GM18508 (cell line): ENCODE measurements at regions not wholly inside any gene's neighbourhood (a gene's known extent, or its start where the extent isn't known, plus 50 kb on each side); places are given as distances from the start of the nearest gene placed in this dataset.
"Not testable (repeated sequence)": the region's sequence is repeated elsewhere in the genome, so short reads cannot be mapped to it uniquely, and the experiment has no call there.

ENCODE experiments used
- ATAC-seq: cut with Tn5 transposase; IDR thresholded peaks from one replicate; pipeline ENCODE4 v1.9.1; 2021; ENCODE audit warnings: moderate number of reproducible peaks; ENCODE audit not compliant: insufficient read depth, unreplicated experiment

DNA sequence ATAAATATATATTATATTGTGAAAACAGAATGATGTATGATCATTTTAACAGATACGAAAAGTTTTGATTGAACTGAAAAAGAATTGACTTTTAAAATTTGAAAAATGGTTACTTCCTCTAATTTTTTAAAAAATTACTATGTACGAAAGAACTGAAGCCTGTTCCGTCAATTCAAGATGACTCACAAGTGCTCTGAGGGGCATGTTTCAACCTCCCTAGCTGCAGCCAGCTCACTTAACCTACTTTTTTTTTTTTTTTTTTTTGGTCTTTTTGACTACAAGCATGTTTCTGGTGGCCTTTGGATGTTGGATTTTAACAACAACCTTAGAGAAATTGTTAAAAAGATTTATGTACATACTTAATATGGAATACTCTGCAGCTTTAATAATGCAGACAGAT, 1139.3 kb downstream of the DIAPH3 start:
- no peak for ATAC-seq

DNA sequence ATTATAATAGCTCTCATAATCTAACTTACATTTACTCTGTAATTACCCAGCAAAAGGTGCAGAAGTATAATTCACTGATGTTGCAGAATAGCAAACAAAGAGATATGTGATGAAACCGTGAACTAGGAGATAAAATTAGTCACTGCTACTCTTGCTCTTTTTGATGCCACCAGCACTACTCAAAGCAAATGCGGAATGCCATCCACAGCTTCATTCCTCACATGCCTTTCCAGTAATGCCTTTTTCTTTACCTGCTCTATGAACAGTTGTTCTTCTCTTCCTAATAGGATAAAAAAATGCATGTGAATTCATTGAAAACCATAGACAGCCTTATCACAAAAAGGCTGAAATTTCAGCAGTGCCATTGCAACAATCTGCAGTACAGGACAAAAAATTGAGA, 1129.5 kb downstream of the DIAPH3 start:
- ATAC-seq, result no peak

DNA sequence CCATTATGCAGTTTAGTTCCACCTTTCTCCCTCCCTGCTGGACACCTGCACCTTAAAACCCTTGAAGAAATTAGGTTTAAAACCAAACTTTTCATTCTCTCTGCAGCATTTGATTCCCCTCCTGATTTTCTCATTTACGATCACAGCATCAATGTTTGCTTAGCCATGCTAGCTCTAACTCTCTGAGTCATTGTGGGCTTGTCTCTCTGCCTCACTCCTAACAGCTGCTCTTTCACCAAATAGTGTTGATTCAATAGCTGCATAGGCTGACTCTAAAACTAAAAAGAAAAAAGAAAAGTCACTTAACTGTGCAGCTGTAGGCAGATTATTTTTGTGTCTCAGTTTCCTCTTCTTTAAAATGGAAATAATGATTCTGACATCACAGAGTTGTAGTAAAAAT, 1124.9 kb downstream of the DIAPH3 start:
- no peak for ATAC-seq

DNA sequence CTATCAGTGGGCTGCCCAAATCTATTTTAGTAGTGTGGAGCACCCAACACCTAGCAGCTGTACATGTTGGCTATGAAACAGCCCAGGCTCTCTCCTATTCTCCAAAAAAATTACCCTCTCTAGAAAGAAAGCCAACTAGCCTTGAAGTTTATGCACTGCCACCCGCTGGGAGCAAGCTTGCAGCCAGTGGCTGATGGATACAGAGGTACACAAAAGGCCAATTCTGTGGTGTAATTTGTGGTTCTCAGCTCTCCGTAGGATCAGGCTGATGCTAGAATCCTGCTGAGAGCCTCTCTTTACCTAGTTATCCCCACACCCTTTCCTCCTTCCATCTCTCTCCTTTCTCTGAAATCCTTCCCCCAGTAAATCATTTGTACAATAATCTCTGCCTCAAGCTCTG, 1120.7 kb downstream of the DIAPH3 start:
- no peak for ATAC-seq

DNA sequence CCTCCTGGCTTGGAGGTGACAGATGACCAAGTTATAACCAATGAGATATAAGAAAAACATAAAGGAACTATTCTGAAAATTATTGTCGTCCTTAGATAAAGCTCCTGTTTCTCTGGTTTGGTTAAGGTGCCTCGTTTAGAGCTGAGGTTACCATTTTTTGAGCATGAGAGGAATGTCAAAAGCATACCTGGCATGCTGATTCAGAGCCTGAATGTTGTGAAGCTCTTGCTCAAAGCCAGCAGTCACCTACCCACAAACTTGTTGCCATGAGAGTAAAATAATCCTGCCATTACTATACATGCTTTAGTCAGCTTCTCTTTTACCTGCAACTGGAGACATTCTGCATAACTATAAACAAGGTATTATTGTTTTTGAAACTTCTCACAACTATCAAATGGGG, 1116.2 kb downstream of the DIAPH3 start:
- ATAC-seq, result no peak

DNA sequence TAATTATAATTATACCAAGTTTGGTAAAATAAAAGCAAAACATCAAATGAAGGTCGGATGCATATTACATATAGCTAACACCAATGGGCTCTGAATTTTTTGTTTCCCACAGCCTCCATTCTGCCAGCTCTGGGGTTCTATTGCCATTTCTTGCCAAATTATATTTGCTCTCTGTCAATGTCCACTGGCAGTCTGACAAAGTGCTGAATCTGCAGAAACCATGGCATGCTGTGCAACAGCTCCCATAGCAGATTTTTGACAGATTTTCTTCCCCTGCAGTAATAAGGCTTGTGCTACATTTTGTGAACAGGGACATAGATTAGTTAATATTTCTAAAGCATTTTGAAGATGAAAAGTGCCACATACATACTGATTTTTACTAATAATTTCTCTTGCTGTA, 1102.1 kb downstream of the DIAPH3 start:
- no peak for ATAC-seq

DNA sequence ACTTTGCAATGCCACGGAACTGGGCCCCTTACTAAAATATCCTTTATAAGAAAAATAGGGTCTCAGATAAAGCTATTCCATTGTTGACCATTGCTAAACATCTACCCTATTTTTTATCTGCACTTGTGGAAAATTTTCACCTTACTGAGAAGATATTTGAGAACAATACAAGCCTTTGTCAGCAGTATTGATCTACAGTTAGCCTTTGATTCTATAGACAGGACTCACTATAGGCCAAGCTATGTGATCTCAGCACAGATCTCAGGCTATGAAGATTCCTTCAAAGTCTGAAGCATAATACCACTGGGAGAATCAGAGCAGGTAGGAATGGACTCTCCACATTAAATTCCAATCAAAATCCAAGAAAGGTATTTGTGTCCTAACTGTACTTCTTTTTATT, 1099.7 kb downstream of the DIAPH3 start:
- ATAC-seq, result no peak

DNA sequence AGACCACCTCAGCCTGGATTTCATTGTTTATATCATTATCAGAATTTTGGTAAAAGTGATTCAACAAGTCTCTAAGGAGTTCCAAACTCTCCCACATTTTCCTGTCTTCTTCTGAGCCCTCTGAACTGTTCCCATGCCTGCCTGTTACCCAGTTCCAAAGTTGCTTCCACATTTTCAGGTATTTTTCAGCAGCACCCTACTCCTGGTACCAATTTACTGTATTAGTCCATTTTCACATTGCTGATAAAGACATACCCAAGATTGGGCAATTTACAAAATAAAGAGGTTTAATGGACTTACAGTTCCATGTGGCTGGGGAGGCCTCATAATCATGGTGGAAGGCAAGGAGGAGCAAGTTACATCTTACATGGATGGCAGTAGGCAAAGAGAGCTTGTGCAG, 1087.3 kb downstream of the DIAPH3 start:
- ATAC-seq, result not testable (repeated sequence)

DNA sequence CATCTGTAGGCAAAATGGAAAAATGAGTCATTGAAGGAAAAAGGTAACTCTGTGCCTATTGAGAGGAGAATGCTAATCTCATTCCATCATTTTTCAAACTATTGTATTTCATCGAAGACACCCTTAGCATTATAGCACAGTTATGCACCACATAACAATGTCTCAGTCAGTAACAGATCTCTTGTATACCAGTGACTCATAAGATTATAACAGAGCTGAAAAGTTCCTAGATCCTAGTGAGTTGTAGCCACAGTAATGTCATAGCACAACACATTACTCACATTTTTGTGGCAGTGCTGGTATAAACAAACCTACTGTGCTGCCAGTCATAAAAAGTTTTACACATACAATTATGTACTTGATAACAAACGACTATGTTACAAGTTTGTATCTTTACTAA, 1077.6 kb downstream of the DIAPH3 start:
- ATAC-seq, result no peak

DNA sequence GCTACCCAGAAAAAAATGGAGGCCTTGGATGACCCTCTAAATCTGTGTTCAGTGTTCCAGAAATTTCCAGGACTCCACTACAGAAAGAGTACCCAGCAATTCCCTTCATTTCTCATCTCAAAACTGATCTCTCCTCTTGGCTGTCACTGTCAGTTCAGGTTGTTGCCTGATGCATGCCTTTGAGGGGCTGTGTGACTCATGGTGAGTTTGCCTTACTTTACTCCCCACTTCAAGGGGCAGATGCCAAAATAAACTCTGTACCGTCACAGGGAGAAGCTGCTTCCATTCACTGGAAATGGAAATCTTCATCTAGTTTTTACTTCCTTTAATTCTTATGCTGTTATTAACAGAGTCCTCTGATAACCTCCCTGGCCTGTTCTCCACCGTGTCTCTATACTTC, 1075.0 kb downstream of the DIAPH3 start:
- ATAC-seq, result no peak

DNA sequence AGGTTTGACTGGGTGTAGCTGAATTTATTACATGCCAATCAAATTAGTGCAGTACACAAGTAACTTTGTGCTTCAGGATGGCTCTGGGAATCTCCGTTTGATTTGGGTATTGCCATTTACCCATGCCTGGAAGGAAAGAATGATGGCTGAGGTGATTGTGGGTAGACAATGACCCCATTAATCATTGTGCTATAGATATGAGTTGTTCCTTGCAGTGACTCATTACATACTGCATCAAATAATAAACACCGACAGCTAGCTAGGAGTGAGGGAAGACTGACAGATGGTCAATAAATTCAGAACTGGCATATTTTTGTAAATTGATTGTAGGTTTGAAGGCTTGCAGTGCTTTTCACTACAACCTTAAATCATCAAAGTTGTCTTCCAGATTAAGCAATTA, 1069.5 kb downstream of the DIAPH3 start:
- no peak for ATAC-seq

DNA sequence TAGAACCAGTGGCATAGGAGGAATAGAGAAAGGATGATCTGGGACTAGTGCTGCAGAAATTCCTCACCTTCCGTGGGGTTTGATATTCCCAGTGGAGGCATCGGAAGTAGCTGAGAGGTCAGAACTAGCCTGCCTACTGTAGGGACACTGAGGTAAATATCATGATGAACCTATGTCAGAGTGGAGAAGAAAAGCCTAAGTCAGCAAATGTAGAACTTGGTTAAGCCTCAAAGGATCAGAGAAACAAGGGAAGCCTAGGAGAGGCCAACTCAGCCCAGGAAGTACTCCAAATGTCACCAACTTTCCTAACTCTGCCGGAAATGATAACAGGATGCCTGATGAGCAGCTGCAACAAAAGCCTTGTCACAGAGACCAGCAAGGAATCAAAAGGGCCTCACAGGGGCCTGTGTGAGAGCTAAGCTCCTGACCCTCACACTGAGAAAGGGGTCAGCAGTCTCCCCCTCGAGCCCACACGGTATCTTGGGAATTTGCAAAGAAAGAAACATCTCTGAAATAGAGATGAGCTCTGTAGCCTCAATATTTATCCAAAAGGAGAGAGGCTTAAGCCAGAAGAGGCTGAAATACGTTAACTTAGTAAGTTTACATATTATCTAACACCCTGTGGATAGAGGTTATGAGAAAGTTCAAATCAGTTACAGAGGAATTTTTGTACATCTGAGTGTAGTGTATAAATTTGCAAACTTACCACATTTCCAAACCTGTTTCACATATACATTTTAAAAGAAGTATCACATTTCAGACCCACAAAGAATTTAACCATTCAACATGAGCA, 1064.3 kb downstream of the DIAPH3 start:
- no peak for ATAC-seq

DNA sequence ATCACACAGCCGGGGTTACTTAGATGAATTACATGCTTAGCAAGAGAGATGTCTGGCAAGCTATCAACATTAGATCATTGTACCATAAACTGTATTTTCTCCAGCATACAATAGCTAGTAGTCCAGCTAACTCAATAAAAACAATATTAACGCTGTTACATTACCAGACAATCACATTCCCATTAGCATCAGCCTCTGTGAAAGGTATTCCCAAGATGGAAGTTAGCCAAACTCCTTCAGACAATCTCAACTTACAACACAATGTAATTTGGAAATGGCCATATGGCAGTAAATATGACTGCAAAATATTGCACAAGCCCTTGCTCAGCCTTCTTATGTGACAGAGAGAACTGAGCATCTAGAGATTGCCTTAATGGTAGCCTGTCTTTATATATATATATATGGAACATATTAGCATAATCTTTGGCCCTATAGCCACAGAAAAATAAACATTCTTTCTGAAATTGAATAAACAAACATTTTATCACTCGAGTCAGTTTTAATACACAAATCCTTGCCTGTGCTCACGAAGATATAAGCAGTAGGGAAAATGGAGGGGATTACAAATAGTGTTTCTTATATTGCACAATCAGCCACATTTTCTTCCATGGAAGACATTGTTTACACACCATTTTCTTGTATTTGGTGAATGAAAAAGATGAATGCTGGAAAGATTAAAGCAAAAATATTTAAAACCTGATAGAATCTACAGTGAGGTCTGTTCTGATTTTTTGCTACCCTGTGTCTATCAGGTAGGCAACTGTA, 1060.5 kb downstream of the DIAPH3 start:
- ATAC-seq, result no peak

DNA sequence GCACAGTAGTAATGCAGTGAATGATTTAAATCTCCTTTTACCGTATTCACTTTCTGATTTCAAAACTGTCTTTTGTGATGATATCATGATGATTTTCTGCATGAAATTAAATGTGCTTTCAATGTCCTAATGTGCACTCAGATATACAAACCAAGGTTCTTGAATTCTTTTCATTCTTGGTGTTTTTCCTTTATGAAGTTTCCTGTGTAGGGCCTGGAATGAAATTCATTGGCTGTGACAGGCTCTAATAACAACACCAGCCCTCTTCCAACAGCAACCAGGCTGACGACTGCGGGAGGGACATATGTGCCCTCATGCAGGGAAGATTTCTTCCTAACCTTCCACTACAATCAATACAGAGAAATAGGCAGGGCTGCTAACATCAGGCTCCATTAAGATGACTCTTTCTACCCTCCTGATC, 1052.0 kb downstream of the DIAPH3 start:
- ATAC-seq, result no peak

DNA sequence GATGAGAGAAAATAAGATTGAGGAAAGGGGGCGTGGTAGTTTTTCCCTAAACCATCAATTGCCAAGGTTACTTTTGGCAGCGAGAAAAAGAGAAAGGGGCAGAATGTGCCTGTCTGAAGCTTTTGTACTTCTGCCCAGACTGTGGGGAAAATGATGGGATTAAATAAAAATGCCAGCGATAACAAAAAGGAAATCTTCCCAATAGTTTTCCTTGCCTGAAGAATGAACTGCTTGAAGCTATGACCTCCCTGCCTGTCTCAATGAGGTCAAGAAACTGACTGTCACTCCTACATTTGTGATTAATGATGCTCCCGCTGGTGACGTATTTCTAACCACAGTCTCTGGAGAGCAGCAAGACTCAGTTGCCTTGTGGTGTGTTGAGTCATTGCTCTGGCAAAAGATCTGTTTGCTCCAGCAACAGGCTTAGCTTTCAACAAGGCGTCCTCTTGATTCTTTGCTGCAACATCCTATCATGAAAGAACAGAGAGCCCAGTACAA, 1051.5 kb downstream of the DIAPH3 start:
- no peak for ATAC-seq

DNA sequence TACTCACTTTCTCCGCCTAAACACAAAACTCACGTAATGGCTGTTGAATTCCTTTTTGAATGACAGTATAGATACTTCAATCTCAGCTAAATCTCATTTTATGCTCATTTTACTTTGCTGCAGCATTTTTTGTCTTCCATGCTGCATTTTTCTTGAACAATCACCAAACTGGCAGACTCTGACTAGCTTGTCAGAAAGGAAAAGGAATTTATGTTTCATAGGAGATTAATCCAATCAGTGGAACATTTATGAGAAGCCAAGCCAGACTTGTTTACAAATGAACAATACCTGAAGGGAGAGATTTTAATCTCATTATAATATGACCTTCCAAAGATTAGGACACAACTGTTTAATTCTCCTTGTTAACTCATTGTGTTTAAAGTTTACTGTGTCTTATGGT, 1044.3 kb downstream of the DIAPH3 start:
- ATAC-seq, result no peak

DNA sequence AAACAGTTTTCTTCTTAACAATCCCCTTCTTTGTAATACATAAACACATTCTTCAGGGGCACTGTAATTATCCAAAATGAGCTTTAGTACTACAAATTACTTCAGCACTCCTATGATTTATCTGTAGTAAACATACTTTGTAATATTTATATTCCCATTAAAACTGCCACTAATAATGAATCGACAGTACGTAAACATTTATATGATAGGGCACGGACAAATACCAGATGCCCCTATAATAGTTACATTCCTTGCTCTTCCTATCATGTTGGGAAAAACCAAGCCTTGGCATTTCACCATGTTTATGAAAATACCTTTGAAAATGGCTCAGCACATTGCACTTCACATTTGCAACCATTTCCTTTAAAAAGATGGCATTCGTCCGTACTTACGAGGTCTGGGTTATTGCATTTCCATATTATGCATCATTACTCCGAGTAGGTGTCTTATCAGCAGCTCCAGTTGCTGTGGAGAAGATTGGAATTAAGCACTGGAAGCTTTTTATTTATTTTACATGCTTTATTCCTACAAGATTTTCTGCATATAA, 1043.4 kb downstream of the DIAPH3 start:
- no peak for ATAC-seq

DNA sequence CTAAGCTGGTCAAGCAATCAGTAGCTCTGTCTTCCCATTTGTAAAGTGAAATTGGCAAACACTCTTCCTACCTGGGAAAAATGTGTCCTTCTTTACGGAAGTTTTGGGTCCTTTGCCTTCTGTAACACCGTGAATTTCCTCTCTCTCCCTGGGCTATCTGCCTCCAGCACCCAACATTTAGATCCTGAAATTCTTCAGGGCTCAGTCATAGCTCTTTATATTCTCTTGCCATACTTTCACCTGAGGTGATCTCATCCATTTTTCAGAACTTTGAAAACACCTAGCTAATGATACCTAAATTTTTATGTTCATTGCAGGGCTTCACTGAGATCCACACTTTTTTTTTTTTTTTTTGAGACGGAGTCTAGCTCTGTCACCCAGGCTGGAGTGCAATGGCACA, 1042.2 kb downstream of the DIAPH3 start:
- no peak for ATAC-seq

DNA sequence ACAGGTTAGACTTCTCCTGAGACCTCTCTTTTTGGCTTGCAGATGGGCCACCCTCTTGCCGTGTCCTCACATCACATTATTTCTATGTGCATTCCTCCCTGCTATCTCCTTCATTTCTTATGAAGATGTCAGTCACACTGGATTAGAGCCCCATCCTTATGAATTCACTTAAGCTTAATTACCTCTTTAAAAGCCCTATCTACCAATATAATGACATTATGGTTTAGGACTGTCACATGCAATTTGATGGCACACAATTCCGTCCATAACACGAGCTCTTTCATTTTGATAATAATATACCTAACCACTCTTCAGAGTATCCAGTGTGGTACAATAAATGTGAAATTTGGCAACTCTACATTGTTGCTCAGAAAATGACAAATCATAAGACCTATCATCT, 1037.3 kb downstream of the DIAPH3 start:
- ATAC-seq, result no peak

DNA sequence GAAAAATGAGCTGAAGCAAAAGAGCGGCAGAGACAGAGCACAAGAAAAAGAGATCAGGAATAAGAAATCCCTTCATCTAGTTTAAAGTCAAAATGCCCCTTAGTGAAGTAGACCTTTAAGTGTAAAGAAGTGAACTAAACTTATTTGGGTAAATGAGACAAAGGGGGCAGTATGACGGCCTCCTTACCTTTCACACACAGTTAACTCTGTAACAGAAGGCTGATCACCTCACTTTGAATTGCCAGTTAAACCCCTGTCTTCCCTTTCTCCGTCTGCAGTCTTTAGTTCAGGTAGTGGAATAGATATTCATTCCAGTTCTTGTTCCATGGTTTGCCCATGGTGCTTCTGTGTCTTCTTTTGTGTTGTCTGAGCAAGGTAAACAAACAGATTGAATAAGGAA, 1029.8 kb downstream of the DIAPH3 start:
- ATAC-seq, result no peak

DNA sequence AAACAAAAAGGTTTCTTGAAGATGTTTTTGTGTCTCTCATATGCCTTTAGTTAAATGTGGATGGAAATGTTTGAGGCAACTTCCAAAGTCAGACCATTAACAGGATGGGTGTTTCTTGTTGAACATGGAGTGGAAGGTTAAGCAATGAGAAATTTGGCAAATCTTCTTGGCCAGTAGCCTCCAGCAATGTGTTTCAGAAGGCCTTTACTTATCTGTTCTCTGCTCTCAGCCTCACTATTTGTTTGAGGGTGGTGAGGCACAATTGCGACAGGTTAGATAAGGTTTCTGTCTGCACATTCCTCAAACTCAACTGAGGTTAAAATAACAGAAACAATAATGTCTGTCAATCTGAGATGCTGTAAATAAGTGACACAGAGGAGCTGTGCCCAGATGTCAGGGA, 1019.0 kb downstream of the DIAPH3 start:
- ATAC-seq, result no peak
